Activated CD4-positive, alpha-beta T cell treated with anti-CD3 and anti-CD28 coated beads, Interleukin-2, Interleukin-6, amounts not matched to agents 100 ng/mL and 50 ng/mL, durations not matched to agents 16 hours and 8 hours (primary cell): ENCODE measurements at regions not wholly inside any gene's neighbourhood (a gene's known extent, or its start where the extent isn't known, plus 50 kb on each side); places are given as distances from the start of the nearest gene placed in this dataset.
"Not testable (repeated sequence)": the region's sequence is repeated elsewhere in the genome, so short reads cannot be mapped to it uniquely, and the experiment has no call there.

Experiments
- DNase-seq: peaks from one replicate; pipeline ENCODE4 v3.0.0-alpha.2; 2020

- DNase-seq = no peak
Measured at GRCh38 chr9:3773362-3774060, 247.7 kb upstream of the RFX3 start.

- DNase-seq = no peak
Measured at GRCh38 chr9:3769646-3770045, 243.8 kb upstream of the RFX3 start.

- DNase-seq = no peak
Measured at GRCh38 chr9:3768712-3769457, 243.1 kb upstream of the RFX3 start.

GRCh38 chr9:3768286-3768685, 242.5 kb upstream of the RFX3 start:
- no peak for DNase-seq

- no peak for DNase-seq
Measured at GRCh38 chr9:3762076-3762475, 236.3 kb upstream of the RFX3 start.

GRCh38 chr9:3760031-3760430, 234.2 kb upstream of the RFX3 start:
- no peak for DNase-seq

- peak; percentile 81 for DNase-seq
Measured at GRCh38 chr9:3758816-3759576, 233.2 kb upstream of the RFX3 start.

GRCh38 chr9:3756071-3756470, 230.3 kb upstream of the RFX3 start:
- DNase-seq = no peak

GRCh38 chr9:3751125-3751758, 225.4 kb upstream of the RFX3 start:
- peak; percentile 67 for DNase-seq

GRCh38 chr9:3750321-3750720, 224.5 kb upstream of the RFX3 start:
- DNase-seq = no peak

GRCh38 chr9:3746296-3747275, 220.8 kb upstream of the RFX3 start:
- peak; percentile 82 for DNase-seq

- no peak for DNase-seq
Measured at GRCh38 chr9:3743901-3744413, 218.2 kb upstream of the RFX3 start.

GRCh38 chr9:3742586-3742985, 216.8 kb upstream of the RFX3 start:
- DNase-seq = no peak

- no peak for DNase-seq
Measured at GRCh38 chr9:3741729-3742128, 215.9 kb upstream of the RFX3 start.

GRCh38 chr9:3740690-3741419, 215.1 kb upstream of the RFX3 start:
- DNase-seq = no peak

- DNase-seq = no peak
Measured at GRCh38 chr9:3736161-3736560, 210.4 kb upstream of the RFX3 start.

GRCh38 chr9:3735251-3735650, 209.4 kb upstream of the RFX3 start:
- DNase-seq = no peak

GRCh38 chr9:3733527-3734262, 207.9 kb upstream of the RFX3 start:
- not testable (repeated sequence) for DNase-seq

GRCh38 chr9:3733039-3733408, 207.2 kb upstream of the RFX3 start:
- DNase-seq = no peak
